HepG2 (cell line): ENCODE measurements at regions not wholly inside any gene's neighbourhood (a gene's known extent, or its start where the extent isn't known, plus 50 kb on each side); places are given as distances from the start of the nearest gene placed in this dataset.

Experiments
- EED ChIP-seq: sonication (generic); formaldehyde crosslinking; IDR thresholded peaks from 2 replicates; pipeline ENCODE4 v1.5.0; 2020; ENCODE audit warnings: mild to moderate bottlenecking, missing genetic modification reagents
- MTA3 ChIP-seq: sonication (generic); formaldehyde crosslinking; IDR thresholded peaks from 2 replicates; pipeline ENCODE4 v1.4.0; 2020; ENCODE audit warnings: missing genetic modification reagents
- SMC3 ChIP-seq: IDR thresholded peaks from 2 replicates; pipeline ENCODE4 v1.6.1; 2011; ENCODE audit warnings: low read length, improper control_type of control experiment
- ZNF138 ChIP-seq: sonication (generic); formaldehyde crosslinking; IDR thresholded peaks from 2 replicates; pipeline ENCODE4 v1.5.0; 2020; ENCODE audit warnings: mild to moderate bottlenecking, low read depth, missing genetic modification reagents
- ZNF747 ChIP-seq: sonication (generic); formaldehyde crosslinking; IDR thresholded peaks from 2 replicates; pipeline ENCODE4 v1.8.1; 2023; ENCODE audit warnings: missing genetic modification reagents, mild to moderate bottlenecking, borderline replicate concordance

GRCh38 chr3:59101231-59101736, 51.5 kb upstream of the CFAP20DC start:
- TF ChIP-seq MTA3 (CRISPR knock-in tag) = no peak
- no peak for TF ChIP-seq SMC3
- TF ChIP-seq EED (CRISPR knock-in tag) = no peak
- no peak for TF ChIP-seq ZNF747 (CRISPR knock-in tag)
- no peak for TF ChIP-seq ZNF138
